Testis (tissue), 2 donors: ENCODE measurements at regions not wholly inside any gene's neighbourhood (a gene's known extent, or its start where the extent isn't known, plus 50 kb on each side); places are given as distances from the start of the nearest gene placed in this dataset.

Source experiments
- DNase-seq: peaks from one replicate; pipeline ENCODE4 v3.0.0-alpha.2; 2019
- H3K27ac ChIP-seq, 2 donors: fragments of 200-600 bp; sonication (generic); one replicate each; pipeline ENCODE4 v1.5.1; 2019
- H3K27me3 ChIP-seq: fragments of 200-600 bp; sonication (generic); one replicate; pipeline ENCODE4 v1.5.1; 2019
- H3K36me3 ChIP-seq: fragments of 200-600 bp; sonication (generic); one replicate; pipeline ENCODE4 v1.5.1; 2017; ENCODE audit warnings: low read depth; ENCODE audit errors: missing control alignments
- H3K4me1 ChIP-seq: fragments of 200-600 bp; sonication (generic); one replicate; pipeline ENCODE4 v1.5.1; 2019
- H3K4me3 ChIP-seq, 2 donors: fragments of 200-600 bp; sonication (generic); one replicate each; pipeline ENCODE4 v1.5.1; 2017 to 2019
- H3K9me3 ChIP-seq: fragments of 200-600 bp; sonication (generic); one replicate; pipeline ENCODE4 v1.5.1; 2017
- POLR2A ChIP-seq: fragments of 450-650 bp; IDR thresholded peaks from one replicate; pipeline ENCODE4 v1.6.1; 2017; ENCODE audit warnings: antibody characterized with exemption, mild to moderate bottlenecking, moderate library complexity
- WGBS, 2 donors: methylation state at CpG; one replicate each; pipeline ENCODE4 v1.1.5; 2018; 5-methylcytosine and 5-hydroxymethylcytosine counted together
- intact Hi-C: fragments of 100-400 bp; cut with DNase I; formaldehyde crosslinking; loops from one replicate; pipeline ENCODE4 v1.15.1; 2023; ENCODE audit warnings: low total_unique reads
- TF ChIP-seq, protein P1 (sequence below), 3 experiments: fragments of 450-650 bp in 2 of 3; fragments of 200-600 bp in 1 of 3; sonication (generic) in 1 of 3; IDR thresholded peaks; one replicate each; pipeline ENCODE4 v1.5.1; 2016 to 2019; ENCODE audit warnings: antibody characterized with exemption in 3 of 3, mild to moderate bottlenecking in 2 of 3, moderate library complexity in 1 of 3

DNA sequence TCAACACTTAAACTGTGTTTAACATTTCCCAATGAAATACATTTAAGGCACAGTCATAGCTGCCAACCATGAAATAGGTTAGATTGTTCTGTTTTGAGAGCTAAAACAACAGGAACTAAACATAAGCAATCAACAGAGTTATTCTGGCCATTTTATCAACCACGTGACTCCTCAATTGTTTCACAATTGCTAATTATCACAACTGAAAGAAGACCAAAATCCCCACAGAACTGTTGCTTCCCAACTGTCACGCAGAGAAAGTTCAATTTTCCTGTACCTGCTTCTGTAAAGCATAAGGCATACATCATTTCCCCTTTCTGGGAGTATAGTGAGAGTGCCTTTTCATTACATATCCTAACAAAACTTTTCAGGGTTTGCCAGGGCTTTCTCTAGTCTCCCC, 248.6 kb downstream of the EPHA4 start:
- Histone ChIP-seq H3K9me3 (no peaks in the 10 kb centered on the region), H3K4me1 (no peaks in the 10 kb centered on the region), H3K4me3 (no peak overlapping the region), H3K27ac (no peak overlapping the region), H3K27me3 (no peaks in the 10 kb centered on the region), H3K36me3 (no peaks in the 10 kb centered on the region)
- intact Hi-C loops: no loop called here
- no peak for DNase-seq
- WGBS, 2 donors: 30 to 67% methylated on average over 2 of the region's 2 CpGs
- TF ChIP-seq, protein P1, sequence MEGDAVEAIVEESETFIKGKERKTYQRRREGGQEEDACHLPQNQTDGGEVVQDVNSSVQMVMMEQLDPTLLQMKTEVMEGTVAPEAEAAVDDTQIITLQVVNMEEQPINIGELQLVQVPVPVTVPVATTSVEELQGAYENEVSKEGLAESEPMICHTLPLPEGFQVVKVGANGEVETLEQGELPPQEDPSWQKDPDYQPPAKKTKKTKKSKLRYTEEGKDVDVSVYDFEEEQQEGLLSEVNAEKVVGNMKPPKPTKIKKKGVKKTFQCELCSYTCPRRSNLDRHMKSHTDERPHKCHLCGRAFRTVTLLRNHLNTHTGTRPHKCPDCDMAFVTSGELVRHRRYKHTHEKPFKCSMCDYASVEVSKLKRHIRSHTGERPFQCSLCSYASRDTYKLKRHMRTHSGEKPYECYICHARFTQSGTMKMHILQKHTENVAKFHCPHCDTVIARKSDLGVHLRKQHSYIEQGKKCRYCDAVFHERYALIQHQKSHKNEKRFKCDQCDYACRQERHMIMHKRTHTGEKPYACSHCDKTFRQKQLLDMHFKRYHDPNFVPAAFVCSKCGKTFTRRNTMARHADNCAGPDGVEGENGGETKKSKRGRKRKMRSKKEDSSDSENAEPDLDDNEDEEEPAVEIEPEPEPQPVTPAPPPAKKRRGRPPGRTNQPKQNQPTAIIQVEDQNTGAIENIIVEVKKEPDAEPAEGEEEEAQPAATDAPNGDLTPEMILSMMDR (IDR thresholded peaks at IDR 0.05): no peak
- no peak for TF ChIP-seq POLR2A

DNA sequence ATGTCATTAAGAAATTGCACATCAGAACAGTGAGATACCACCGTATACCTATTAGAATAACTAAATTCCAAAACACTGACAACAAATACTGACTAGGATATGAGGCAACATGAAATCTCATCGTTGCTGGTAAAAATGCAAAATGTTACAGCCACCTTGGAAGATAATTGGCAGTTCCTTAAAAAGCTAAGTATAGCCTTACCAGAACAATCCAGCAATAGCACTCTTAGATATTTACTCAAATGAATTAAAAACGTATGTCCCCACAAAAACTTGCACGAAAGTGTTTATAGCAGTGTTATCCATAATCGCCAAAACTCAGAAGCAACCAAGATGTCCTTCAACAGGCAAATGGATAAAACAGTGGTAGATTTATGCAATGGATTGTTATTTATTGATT, 241.7 kb downstream of the EPHA4 start:
- Histone ChIP-seq H3K27ac (no peak overlapping the region), H3K4me3 (no peak overlapping the region), H3K9me3 (no peaks in the 10 kb centered on the region), H3K4me1 (no peaks in the 10 kb centered on the region), H3K36me3 (no peaks in the 10 kb centered on the region), H3K27me3 (no peaks in the 10 kb centered on the region)
- DNase-seq: no peak
- intact Hi-C loops: no loop called here
- TF ChIP-seq, protein P1 (IDR thresholded peaks at IDR 0.05): no peak
- no peak for TF ChIP-seq POLR2A
- 60 to 68% methylated on average over 5 of the region's 5 CpGs for WGBS, 2 donors

- Histone ChIP-seq H3K9me3 (no peaks in the 10 kb centered on the region), H3K27ac (no peak overlapping the region), H3K36me3 (no peaks in the 10 kb centered on the region), H3K4me1 (no peaks in the 10 kb centered on the region), H3K4me3 (no peak overlapping the region), H3K27me3 (no peaks in the 10 kb centered on the region)
- WGBS, 2 donors: 69 to 74% methylated on average over 11 of the region's 11 CpGs
- intact Hi-C loops: no loop called here
- no peak for DNase-seq
- TF ChIP-seq, protein P1 (IDR thresholded peaks at IDR 0.05): no peak
- TF ChIP-seq POLR2A: no peak
Observed at GRCh38 chr2:221334481-221335218, 237.5 kb downstream of the EPHA4 start.

DNA sequence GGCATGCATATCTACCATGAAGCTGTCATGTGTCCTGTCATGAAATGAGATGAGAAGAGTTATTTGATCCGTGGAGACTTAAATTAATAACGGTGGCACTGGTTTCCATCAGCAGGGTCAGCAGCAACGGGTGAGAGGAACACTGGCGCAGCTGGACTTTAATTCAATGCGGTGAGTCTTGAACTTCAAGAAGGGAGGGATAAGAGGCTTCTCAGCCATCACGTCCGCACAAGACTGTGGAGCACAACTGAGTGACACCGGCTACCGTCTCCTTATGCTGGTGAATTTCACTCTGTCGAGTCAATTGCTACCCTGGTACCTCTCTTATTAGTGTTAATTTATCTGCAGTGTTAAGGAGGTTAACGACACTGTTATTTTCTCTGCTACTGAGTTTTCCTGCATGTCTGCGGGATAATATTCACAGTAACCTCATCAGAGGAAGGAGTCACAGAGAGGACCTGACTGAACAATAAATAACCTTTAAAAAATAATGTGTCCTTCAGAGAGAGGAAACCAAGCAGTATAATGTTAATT, 236.8 kb downstream of the EPHA4 start:
- no peak for TF ChIP-seq POLR2A
- TF ChIP-seq, protein P1 (IDR thresholded peaks at IDR 0.05): no peak
- 62 to 63% methylated on average over 12 of the region's 12 CpGs for WGBS, 2 donors
- H3K9me3 ChIP-seq: no peaks in the 10 kb centered on the region
- H3K27ac ChIP-seq: no peak overlapping the region
- no peaks in the 10 kb centered on the region for H3K27me3 ChIP-seq
- no peaks in the 10 kb centered on the region for H3K36me3 ChIP-seq
- intact Hi-C loops: no loop called here
- H3K4me1 ChIP-seq: no peaks in the 10 kb centered on the region
- H3K4me3 ChIP-seq: no peak overlapping the region
- DNase-seq: no peak

- 82 to 97% methylated on average over 2 of the region's 2 CpGs for WGBS, 2 donors
- TF ChIP-seq, protein P1 (IDR thresholded peaks at IDR 0.05): no peak
- no peak for TF ChIP-seq POLR2A
- H3K27ac ChIP-seq: no peak overlapping the region
- H3K4me3 ChIP-seq: no peak overlapping the region
- no peaks in the 10 kb centered on the region for H3K36me3 ChIP-seq
- no peaks in the 10 kb centered on the region for H3K27me3 ChIP-seq
- intact Hi-C loops: no loop called here
- H3K4me1 ChIP-seq: no peaks in the 10 kb centered on the region
- no peak for DNase-seq
- no peaks in the 10 kb centered on the region for H3K9me3 ChIP-seq
Observed at GRCh38 chr2:221336967-221337366, 235.1 kb downstream of the EPHA4 start.
